ENCODE measurements at regions not wholly inside any gene's neighbourhood (a gene's known extent, or its start where the extent isn't known, plus 50 kb on each side); places are given as distances from the start of the nearest gene placed in this dataset.
"Not testable (repeated sequence)": the region's sequence is repeated elsewhere in the genome, so short reads cannot be mapped to it uniquely, and the experiment has no call there.

- DNase-seq (ENCODE audit: low read depth) = no peak
Observed at GRCh38 chr1:215287362-215287761, 204.8 kb downstream of the KCNK2 start.

DNA sequence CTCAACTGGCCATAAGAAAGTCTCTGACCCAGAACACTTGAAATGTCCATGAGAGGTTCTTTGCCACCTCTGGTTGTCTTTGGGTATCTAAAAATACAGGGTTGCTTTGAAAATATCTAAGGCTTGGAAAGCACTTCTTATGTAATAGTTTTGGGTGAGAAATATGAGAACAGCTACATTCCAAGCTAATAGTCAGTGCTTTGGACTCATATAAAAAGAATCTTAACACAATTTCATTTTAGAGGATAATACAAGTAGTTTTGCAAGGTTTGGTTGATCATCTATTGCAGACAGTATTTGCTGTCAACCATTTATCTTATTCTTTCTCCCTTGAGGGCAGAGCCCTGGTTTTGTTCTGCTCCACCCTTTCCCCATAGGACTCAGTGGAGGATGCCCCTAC, 207.5 kb downstream of the KCNK2 start:
- DNase-seq (ENCODE audit: low read depth) = peak; percentile 55

- DNase-seq (ENCODE audit: low read depth) = no peak
Observed at GRCh38 chr1:215292932-215293331, 210.4 kb downstream of the KCNK2 start.

- DNase-seq (ENCODE audit: low read depth) = no peak
Observed at GRCh38 chr1:215306426-215306825, 223.9 kb downstream of the KCNK2 start.

DNA sequence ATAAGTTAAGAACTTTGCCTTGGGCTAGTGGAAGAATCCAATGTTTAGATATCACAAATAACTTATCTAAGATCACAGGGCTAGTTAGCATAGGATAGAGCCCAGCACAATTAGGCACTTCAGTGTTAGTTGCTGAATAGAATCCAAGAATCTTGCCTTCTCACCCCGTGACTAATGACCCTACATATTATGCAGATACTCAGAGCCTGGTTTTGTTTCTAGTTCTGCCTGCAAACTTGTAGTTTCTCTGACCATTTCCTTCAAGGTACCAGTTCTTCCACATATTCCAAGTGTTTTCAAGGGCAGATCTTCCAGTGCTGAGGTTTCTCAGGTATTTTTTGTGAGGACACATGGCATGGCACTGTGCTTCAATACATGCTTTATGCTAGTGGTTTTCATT, 239.3 kb downstream of the KCNK2 start:
- no peak for DNase-seq (ENCODE audit: low read depth)

- DNase-seq (ENCODE audit: low read depth) = not testable (repeated sequence)
Observed at GRCh38 chr1:215323992-215324391, 241.5 kb downstream of the KCNK2 start.

GRCh38 chr1:215330426-215330825, 236.7 kb upstream of the KCTD3 start:
- no peak for DNase-seq (ENCODE audit: low read depth)

DNA sequence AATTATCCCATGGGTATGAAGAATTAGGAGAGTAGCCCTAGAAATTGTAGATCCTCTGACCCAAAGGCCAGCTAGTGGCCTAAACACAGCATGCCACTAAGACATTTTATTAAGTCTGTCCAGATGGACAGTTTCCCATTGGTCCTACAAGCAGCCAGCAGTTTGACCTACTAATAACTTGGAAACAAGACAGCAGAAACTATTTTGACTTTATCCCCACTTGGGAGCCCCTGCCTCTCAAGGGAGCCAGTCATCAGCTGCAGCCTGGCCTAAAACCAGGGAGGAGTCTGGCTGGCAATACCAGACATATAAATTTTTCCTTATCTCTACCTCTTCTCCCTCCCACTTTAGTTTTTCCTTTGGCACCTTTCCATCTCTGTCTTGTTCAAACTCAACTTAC, 222.6 kb upstream of the KCTD3 start:
- no peak for DNase-seq (ENCODE audit: low read depth)

- no peak for DNase-seq (ENCODE audit: low read depth)
Observed at GRCh38 chr1:215345208-215345607, 221.9 kb upstream of the KCTD3 start.

GRCh38 chr1:215345766-215346165, 221.3 kb upstream of the KCTD3 start:
- no peak for DNase-seq (ENCODE audit: low read depth)

GRCh38 chr1:215357901-215358300, 209.2 kb upstream of the KCTD3 start:
- DNase-seq (ENCODE audit: low read depth) = no peak

DNA sequence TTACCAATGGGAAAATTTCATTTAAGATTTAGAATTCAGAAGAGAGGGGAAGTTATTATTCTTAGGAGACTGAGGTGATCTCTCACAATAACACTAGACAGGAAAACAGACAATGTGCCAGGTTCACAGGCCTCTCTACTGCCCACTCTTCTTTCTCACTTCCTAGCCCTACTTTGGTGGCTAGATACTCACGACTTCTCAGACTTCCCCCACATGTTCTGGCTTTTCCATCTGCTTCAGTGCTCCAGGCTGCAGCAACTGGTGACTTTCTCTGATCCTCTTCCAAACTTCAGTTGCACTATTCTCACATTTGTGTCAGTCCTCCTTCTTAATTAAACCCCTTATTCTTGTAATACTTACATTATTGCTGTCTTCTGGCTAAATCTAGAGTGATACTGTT, 208.7 kb upstream of the KCTD3 start:
- no peak for DNase-seq (ENCODE audit: low read depth)

GRCh38 chr1:215360031-215360430, 207.1 kb upstream of the KCTD3 start:
- DNase-seq (ENCODE audit: low read depth) = no peak

DNA sequence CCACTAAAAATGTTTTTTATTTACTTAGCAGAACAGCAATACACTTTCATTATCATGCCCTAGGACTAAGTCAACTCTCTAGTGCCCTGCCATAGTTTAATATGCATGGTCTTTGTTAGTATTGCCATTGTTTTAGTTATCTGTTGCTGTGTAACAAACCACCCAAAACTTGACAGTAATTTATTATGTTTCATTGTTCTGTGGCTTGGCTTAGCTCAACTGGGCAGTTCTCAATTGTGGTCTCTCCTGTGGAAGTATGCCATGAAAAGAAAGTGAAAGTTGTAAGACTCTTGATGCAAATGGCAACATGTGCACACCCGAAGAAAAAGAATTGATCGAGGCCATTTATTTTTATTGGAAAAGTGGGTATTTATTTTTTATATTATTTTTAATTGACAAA, 206.3 kb upstream of the KCTD3 start:
- peak; percentile 45 for DNase-seq (ENCODE audit: low read depth)

- DNase-seq (ENCODE audit: low read depth) = no peak
Observed at GRCh38 chr1:215375381-215375780, 191.7 kb upstream of the KCTD3 start.

- peak; percentile 83 for DNase-seq (ENCODE audit: low read depth)
Observed at GRCh38 chr1:215376544-215377264, 190.4 kb upstream of the KCTD3 start.

DNA sequence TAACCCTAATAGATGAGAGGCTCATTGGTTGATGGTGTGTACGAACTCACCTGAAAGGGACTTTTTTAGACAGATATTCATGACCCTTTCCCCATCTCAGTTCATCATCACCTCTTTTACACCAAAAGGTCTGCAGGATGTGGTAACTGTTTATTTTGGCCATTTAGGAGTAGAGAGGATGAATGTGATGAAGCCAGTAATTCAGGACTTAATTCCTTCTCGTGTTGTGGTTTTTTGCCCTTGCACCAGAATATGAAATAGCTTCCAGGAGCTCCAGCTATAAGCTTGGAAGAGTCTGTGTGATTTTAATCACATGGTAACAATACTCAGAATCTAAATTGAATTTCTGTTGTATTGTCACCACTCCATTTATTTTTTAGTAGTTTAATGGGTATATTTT, 189.4 kb upstream of the KCTD3 start:
- peak; percentile 10 for DNase-seq (ENCODE audit: low read depth)

- DNase-seq (ENCODE audit: low read depth) = no peak
Observed at GRCh38 chr1:215380566-215380965, 186.5 kb upstream of the KCTD3 start.

GRCh38 chr1:215393476-215393875, 173.6 kb upstream of the KCTD3 start:
- DNase-seq (ENCODE audit: low read depth) = no peak

DNA sequence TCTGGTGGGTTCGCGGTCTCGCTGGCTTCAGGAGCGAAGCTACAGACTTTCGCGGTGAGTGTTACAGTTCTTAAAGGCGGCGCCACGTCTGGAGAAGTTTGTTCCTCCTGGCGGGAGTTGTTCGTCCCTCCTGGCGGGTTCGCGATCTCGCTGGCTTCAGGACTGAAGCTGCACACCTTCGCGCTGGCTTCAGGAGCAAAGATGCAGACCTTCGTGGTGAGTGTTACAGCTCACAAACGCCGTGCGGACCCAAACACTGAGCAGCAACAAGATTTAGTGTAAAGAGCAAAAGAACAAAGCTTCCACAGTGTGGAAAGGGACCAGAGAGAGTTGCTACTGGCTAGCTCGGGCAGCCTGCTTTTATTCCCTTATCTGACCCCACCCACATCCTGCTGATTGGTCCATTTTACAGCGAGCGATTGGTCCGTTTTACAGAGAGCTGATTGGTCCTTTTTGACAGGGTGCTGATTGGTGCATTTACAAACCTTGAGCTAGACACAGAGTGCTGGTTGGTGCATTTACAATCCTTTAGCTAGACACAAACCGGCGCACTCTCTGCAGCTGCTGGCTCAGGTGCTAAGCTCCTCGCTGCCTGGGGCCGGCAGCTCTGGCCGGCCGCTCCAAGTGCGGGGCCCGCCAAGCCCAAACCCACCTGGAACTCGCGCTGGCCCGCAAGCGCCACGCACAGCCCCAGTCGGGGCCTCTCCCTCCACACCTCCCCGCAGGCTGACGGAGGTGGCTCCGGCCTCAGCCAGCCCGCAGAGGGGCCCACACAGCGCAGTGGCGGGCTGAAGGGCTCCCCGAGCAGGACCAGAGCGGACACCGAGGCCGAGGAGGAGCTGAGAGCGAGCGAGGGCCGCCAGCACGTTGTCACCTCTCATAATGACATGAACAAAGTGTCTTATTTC, 172.8 kb upstream of the KCTD3 start:
- DNase-seq (ENCODE audit: low read depth) = no peak

GRCh38 chr1:215397106-215397505, 170.0 kb upstream of the KCTD3 start:
- DNase-seq (ENCODE audit: low read depth) = no peak

- no peak for DNase-seq (ENCODE audit: low read depth)
Observed at GRCh38 chr1:215397843-215398242, 169.3 kb upstream of the KCTD3 start.

- DNase-seq (ENCODE audit: low read depth) = no peak
Observed at GRCh38 chr1:215399787-215400186, 167.3 kb upstream of the KCTD3 start.

All from LHCN-M2 (cell line).